ENCODE measurements at regions not wholly inside any gene's neighbourhood (a gene's known extent, or its start where the extent isn't known, plus 50 kb on each side); places are given as distances from the start of the nearest gene placed in this dataset.

- no peak for TF ChIP-seq CTCF (IDR thresholded peaks at IDR 0.05 in 8 of 11, conservative IDR thresholded peaks at IDR 0.05 in 3 of 11)
- TF ChIP-seq POLR2A (IDR thresholded peaks at IDR 0.05): no peak
Observed at GRCh38 chr5:60349891-60350415, 350.0 kb downstream of the DEPDC1B start.

Data from spleen (tissue), 7 donors.